Stomach (tissue), 4 donors: ENCODE measurements at regions not wholly inside any gene's neighbourhood (a gene's known extent, or its start where the extent isn't known, plus 50 kb on each side); places are given as distances from the start of the nearest gene placed in this dataset.

Experiments used
- POLR2A ChIP-seq, 4 donors: fragments of 450-650 bp; IDR thresholded peaks; one replicate each; pipeline ENCODE4 v1.6.1; 2016; ENCODE audit warnings: antibody characterized with exemption in 4 of 4, control low read depth in 2 of 4, mild to moderate bottlenecking in 1 of 4, moderate library complexity in 1 of 4
- TF ChIP-seq, protein P1 (sequence below), 7 experiments: fragments of 450-650 bp in 4 of 7; fragments of 200-600 bp in 3 of 7; sonication (generic) in 3 of 7; IDR thresholded peaks; one replicate each; pipeline ENCODE4 v1.5.1; 2016 to 2019; ENCODE audit warnings: antibody characterized with exemption in 7 of 7, control low read depth in 2 of 7, mild to moderate bottlenecking in 1 of 7

DNA sequence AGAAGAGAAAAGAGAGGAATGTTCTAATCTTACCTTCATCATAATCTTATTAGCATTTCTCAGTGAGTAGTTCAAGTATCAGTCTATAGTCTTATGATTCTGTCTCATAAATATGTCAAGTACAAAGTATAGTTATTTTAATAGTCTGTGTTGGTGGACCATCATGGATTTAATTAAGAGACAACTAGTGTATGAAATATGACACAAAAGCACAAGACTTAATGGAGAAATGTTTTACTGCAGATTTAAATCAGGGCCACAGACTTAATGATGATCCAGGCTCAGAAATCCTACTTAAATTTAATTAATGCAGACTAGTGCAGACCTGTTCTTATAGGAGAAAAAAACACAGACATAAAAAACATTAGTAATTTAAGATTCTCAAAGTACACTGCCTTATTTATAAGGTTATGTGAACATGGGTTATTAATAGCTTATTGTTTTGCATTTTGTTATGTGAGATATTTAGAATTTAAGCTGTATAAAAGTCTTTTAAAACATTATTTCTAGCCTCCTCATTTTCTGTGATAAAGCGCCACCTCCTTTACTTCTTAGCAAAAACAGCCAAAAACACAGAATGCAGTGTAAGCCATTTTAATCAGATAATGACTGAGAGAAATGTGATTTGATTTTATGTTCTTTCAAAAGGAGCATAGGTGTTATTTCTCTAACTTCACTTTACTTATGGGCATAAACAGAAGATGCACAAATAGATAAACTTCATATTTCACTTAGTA is 255.0 kb upstream of the SNX7 start:
- no peak for TF ChIP-seq POLR2A (IDR thresholded peaks at IDR 0.05)
- TF ChIP-seq, protein P1, sequence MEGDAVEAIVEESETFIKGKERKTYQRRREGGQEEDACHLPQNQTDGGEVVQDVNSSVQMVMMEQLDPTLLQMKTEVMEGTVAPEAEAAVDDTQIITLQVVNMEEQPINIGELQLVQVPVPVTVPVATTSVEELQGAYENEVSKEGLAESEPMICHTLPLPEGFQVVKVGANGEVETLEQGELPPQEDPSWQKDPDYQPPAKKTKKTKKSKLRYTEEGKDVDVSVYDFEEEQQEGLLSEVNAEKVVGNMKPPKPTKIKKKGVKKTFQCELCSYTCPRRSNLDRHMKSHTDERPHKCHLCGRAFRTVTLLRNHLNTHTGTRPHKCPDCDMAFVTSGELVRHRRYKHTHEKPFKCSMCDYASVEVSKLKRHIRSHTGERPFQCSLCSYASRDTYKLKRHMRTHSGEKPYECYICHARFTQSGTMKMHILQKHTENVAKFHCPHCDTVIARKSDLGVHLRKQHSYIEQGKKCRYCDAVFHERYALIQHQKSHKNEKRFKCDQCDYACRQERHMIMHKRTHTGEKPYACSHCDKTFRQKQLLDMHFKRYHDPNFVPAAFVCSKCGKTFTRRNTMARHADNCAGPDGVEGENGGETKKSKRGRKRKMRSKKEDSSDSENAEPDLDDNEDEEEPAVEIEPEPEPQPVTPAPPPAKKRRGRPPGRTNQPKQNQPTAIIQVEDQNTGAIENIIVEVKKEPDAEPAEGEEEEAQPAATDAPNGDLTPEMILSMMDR (IDR thresholded peaks at IDR 0.05): no peak
